H1 (cell line): ENCODE measurements at regions not wholly inside any gene's neighbourhood (a gene's known extent, or its start where the extent isn't known, plus 50 kb on each side); places are given as distances from the start of the nearest gene placed in this dataset.

ENCODE experiments used
- CTCF ChIA-PET: fragments of 300-600 bp; sonication (Branson Sonifier 250); formaldehyde crosslinking; loops from one replicate; lab custom pipeline; 2021; ENCODE audit not compliant: partially characterized antibody; lab: Charles Lee
- POLR2A ChIA-PET: fragments of 300-600 bp; sonication (Branson Sonifier 250); formaldehyde crosslinking; loops from one replicate; lab custom pipeline; 2021; ENCODE audit warnings: inconsistent platforms; ENCODE audit not compliant: partially characterized antibody; lab: Charles Lee
- DNase-seq, 2 experiments: peaks; one replicate each; pipeline versions ENCODE4 v3.0.0 to v3.0.0-alpha.2; 2010 to 2022; ENCODE audit warnings: low spot score in 2 of 2, low read depth in 1 of 2, mixed read lengths in 1 of 2
- FAIRE-seq: peaks from 2 replicates; lab custom pipeline; 2011; peaks lifted over from hg19 to GRCh38; lab: Jason Lieb, UNC
- H2AFZ ChIP-seq: 2 replicates; pipeline ENCODE4 v1.8.1; 2012; ENCODE audit warnings: low read length, inconsistent platforms
- H2AK5ac ChIP-seq: 2 replicates; pipeline ENCODE4 v1.6.1; 2013; ENCODE audit warnings: low read depth, low read length
- H2BK120ac ChIP-seq: replicated peaks from 2 replicates; pipeline ENCODE3; 2013; ENCODE audit warnings: low read depth, low read length, inconsistent platforms
- H2BK12ac ChIP-seq: 2 replicates; pipeline ENCODE4 v1.6.1; 2013; ENCODE audit warnings: low read depth, low read length
- H2BK15ac ChIP-seq: 2 replicates; pipeline ENCODE4 v1.6.1; 2013; ENCODE audit warnings: low read length
- H2BK20ac ChIP-seq: 2 replicates; pipeline ENCODE4 v1.6.1; 2013; ENCODE audit warnings: low read length
- H2BK5ac ChIP-seq: 2 replicates; pipeline ENCODE4 v1.6.1; 2013; ENCODE audit warnings: low read depth, low read length
- H3K14ac ChIP-seq: 2 replicates; pipeline ENCODE4 v1.6.1; 2013; ENCODE audit warnings: inconsistent platforms; ENCODE audit not compliant: insufficient read length
- H3K18ac ChIP-seq: 2 replicates; pipeline ENCODE4 v1.6.1; 2013; ENCODE audit warnings: low read length; ENCODE audit errors: extremely low read depth
- H3K23ac ChIP-seq: 2 replicates; pipeline ENCODE4 v1.6.1; 2013; ENCODE audit warnings: inconsistent platforms; ENCODE audit not compliant: insufficient read length
- H3K23me2 ChIP-seq: 2 replicates; pipeline ENCODE4 v1.6.1; 2013; ENCODE audit warnings: low read depth, low read length
- H3K27ac ChIP-seq: 2 replicates; pipeline ENCODE4 v1.6.1; 2011; ENCODE audit warnings: low read depth, low read length, inconsistent platforms
- H3K27me3 ChIP-seq, 4 experiments: replicated peaks in 1 of 4; 1 replicate in 1 of 4; 2 replicates in 3 of 4; pipeline versions ENCODE4 v1.6.1 to v1.8.1; 2011 to 2013; ENCODE audit warnings: low read length in 3 of 4, mild to moderate bottlenecking in 3 of 4, inconsistent platforms in 2 of 4, mixed read lengths in 2 of 4, moderate library complexity in 1 of 4; ENCODE audit not compliant: control insufficient read depth in 3 of 4, insufficient read depth in 3 of 4; ENCODE audit errors: extremely low read depth in 1 of 4
- H3K36me3 ChIP-seq, 4 experiments: 2 replicates each; pipeline versions ENCODE4 v1.6.1 to v1.8.1; 2011 to 2013; ENCODE audit warnings: mild to moderate bottlenecking in 4 of 4, low read length in 3 of 4, moderate library complexity in 2 of 4, control low read depth in 1 of 4, inconsistent platforms in 1 of 4; ENCODE audit not compliant: insufficient read depth in 4 of 4, control insufficient read depth in 2 of 4
- H3K4ac ChIP-seq: replicated peaks from 2 replicates; pipeline ENCODE3; 2013; ENCODE audit warnings: low read length, low read depth, mixed read lengths, inconsistent platforms; ENCODE audit not compliant: insufficient read length
- H3K4me1 ChIP-seq, 4 experiments: replicated peaks in 1 of 4; 1 replicate in 1 of 4; 2 replicates in 3 of 4; pipeline versions ENCODE4 v1.6.1 to v1.8.1; 2011 to 2013; ENCODE audit warnings: low read length in 3 of 4, inconsistent platforms in 2 of 4, mixed read lengths in 1 of 4; ENCODE audit not compliant: insufficient read depth in 4 of 4, control insufficient read depth in 3 of 4
- H3K4me2 ChIP-seq, 2 experiments: 2 replicates each; pipeline versions ENCODE4 v1.6.1 to v1.8.1; 2011 to 2013; ENCODE audit warnings: low read depth in 2 of 2, low read length in 2 of 2, control low read depth in 1 of 2, inconsistent platforms in 1 of 2, mild to moderate bottlenecking in 1 of 2; ENCODE audit not compliant: insufficient read depth in 1 of 2
- H3K4me3 ChIP-seq, 4 experiments: fragments of 200-600, 300-600 bp in 1 of 4; sonication (generic), shearing (Covaris generic), sonication (Bioruptor Twin) in 1 of 4; 2 replicates each; pipeline versions ENCODE4 v1.5.1 to v1.8.1; 2011 to 2016; ENCODE audit warnings: low read length in 4 of 4, low read depth in 3 of 4, control low read depth in 2 of 4, inconsistent platforms in 2 of 4, mild to moderate bottlenecking in 2 of 4, mixed read lengths in 1 of 4, moderate library complexity in 1 of 4; ENCODE audit not compliant: insufficient read depth in 2 of 4; ENCODE audit errors: extremely low read depth in 1 of 4
- H3K56ac ChIP-seq: replicated peaks from 2 replicates; pipeline ENCODE3; 2013; ENCODE audit warnings: low read depth, mild to moderate bottlenecking, mixed read lengths, low read length, inconsistent platforms; ENCODE audit not compliant: insufficient read length
- H3K79me1 ChIP-seq: 2 replicates; pipeline ENCODE4 v1.6.1; 2013; ENCODE audit warnings: low read depth, low read length, control low read depth
- H3K79me2 ChIP-seq, 2 experiments: 2 replicates each; pipeline versions ENCODE4 v1.6.1 to v1.8.1; 2012 to 2013; ENCODE audit warnings: low read length in 2 of 2, mild to moderate bottlenecking in 2 of 2, inconsistent platforms in 1 of 2; ENCODE audit not compliant: insufficient read depth in 2 of 2, control insufficient read depth in 1 of 2
- H3K9ac ChIP-seq, 4 experiments: replicated peaks in 1 of 4; 1 replicate in 1 of 4; 2 replicates in 3 of 4; pipeline versions ENCODE4 v1.6.1 to v1.8.1; 2011 to 2013; ENCODE audit warnings: low read depth in 3 of 4, low read length in 3 of 4, control low read depth in 2 of 4, mild to moderate bottlenecking in 2 of 4, moderate library complexity in 2 of 4, inconsistent platforms in 1 of 4; ENCODE audit errors: extremely low read depth in 1 of 4
- H3K9me3 ChIP-seq, 2 experiments: 2 replicates each; pipeline versions ENCODE4 v1.6.1 to v1.8.1; 2012 to 2013; ENCODE audit warnings: mild to moderate bottlenecking in 2 of 2, moderate library complexity in 2 of 2, control low read depth in 1 of 2, inconsistent platforms in 1 of 2, low read depth in 1 of 2, low read length in 1 of 2, mixed read lengths in 1 of 2; ENCODE audit not compliant: insufficient read depth in 2 of 2
- H4K20me1 ChIP-seq, 2 experiments: replicated peaks in 1 of 2; 2 replicates each; pipeline versions ENCODE3 to v1.8.1; 2011 to 2013; ENCODE audit warnings: inconsistent platforms in 2 of 2, low read length in 2 of 2, mild to moderate bottlenecking in 1 of 2; ENCODE audit not compliant: insufficient read depth in 2 of 2, control insufficient read depth in 1 of 2
- H4K5ac ChIP-seq: 2 replicates; pipeline ENCODE4 v1.6.1; 2013; ENCODE audit warnings: low read length, low read depth, mixed read lengths, inconsistent platforms; ENCODE audit not compliant: insufficient read length
- H4K8ac ChIP-seq: 2 replicates; pipeline ENCODE4 v1.8.0; 2013; ENCODE audit warnings: mild to moderate bottlenecking, moderate library complexity, low read length, inconsistent platforms; ENCODE audit not compliant: insufficient read depth; ENCODE audit errors: extremely low read depth
- H4K91ac ChIP-seq: replicated peaks from 2 replicates; pipeline ENCODE3; 2013; ENCODE audit warnings: low read length, mixed read lengths, inconsistent platforms; ENCODE audit not compliant: insufficient read length
- ATF2 ChIP-seq: IDR thresholded peaks from 2 replicates; pipeline ENCODE4 v1.6.1; 2012; ENCODE audit warnings: low read length, inconsistent platforms
- CBX8 ChIP-seq: fragments of 300-800, 300-1000 bp; sonication (generic); IDR thresholded peaks from 2 replicates; pipeline ENCODE4 v1.7.1; 2016; ENCODE audit warnings: low read depth, low read length, borderline replicate concordance
- HDAC2 ChIP-seq, 2 experiments: fragments of 300-600 bp in 1 of 2; sonication (generic) in 1 of 2; IDR thresholded peaks; 2 replicates each; pipeline ENCODE4 v1.6.1; 2011 to 2012; ENCODE audit warnings: low read depth in 2 of 2, low read length in 2 of 2, mild to moderate bottlenecking in 2 of 2, moderate library complexity in 2 of 2, borderline replicate concordance in 1 of 2, inconsistent platforms in 1 of 2
- PHF8 ChIP-seq: fragments of 200-600 bp; sonication (generic); conservative IDR thresholded peaks from 2 replicates; pipeline ENCODE4 v1.7.1; 2012; ENCODE audit warnings: low read depth, mild to moderate bottlenecking, inconsistent platforms, low read length, moderate library complexity
- RXRA ChIP-seq: IDR thresholded peaks from 2 replicates; pipeline ENCODE4 v1.6.1; 2011; ENCODE audit warnings: low read depth, mild to moderate bottlenecking, low read length, moderate library complexity; ENCODE audit not compliant: insufficient read depth
- WGBS, 2 experiments: shearing (Covaris generic) in 1 of 2; methylation state at CpG; one replicate each; pipeline versions ENCODE4 v1.1.6 to v1.1.7; 2013 to 2015; ENCODE audit warnings: low lambda C conversion rate in 2 of 2, mixed read lengths in 2 of 2, inconsistent platforms in 1 of 2, low coverage in 1 of 2, missing lambda C conversion rate in 1 of 2; ENCODE audit not compliant: insufficient replicate concordance in 2 of 2, insufficient coverage in 1 of 2, insufficient read length in 1 of 2; ENCODE audit errors: extremely low coverage in 1 of 2, missing lambda C conversion rate in 1 of 2; 5-methylcytosine and 5-hydroxymethylcytosine counted together

- Histone ChIP-seq H2AK5ac (no peak overlapping the region), H3K27me3 (peaks cover 0 to 1% (median 0%) of the 10 kb centered on the region in 4 experiments; a peak in 1 of 7 replicates), H3K23me2 (no peaks in the 10 kb centered on the region), H3K79me1 (no peaks in the 10 kb centered on the region), H3K4me2 (no peak overlapping the region), H3K56ac (no peak overlapping the region), H3K9ac (no peak overlapping the region), H3K4ac (no peak overlapping the region), H3K79me2 (no peaks in the 10 kb centered on the region), H4K8ac (no peak overlapping the region), H3K18ac (no peak overlapping the region; the same call in 1 of the 2 replicates), H3K27ac (no peak overlapping the region), H4K91ac (no peak overlapping the region), H3K4me1 (no peaks in the 10 kb centered on the region), H4K5ac (no peak overlapping the region), H2BK120ac (no peak overlapping the region), H4K20me1 (no peaks in the 10 kb centered on the region), H3K14ac (no peak overlapping the region), H2BK12ac (no peak overlapping the region), H2BK5ac (no peak overlapping the region), H2BK20ac (no peak overlapping the region), H3K4me3 (no peak overlapping the region), H2BK15ac (no peak overlapping the region), H3K9me3 (no peaks in the 10 kb centered on the region), H3K23ac (no peak overlapping the region), H3K36me3 (no peaks in the 10 kb centered on the region), H2AFZ (no peak overlapping the region)
- FAIRE-seq = no peak
- ChIA-PET POLR2A (no interaction called here), CTCF (interaction anchor here (1.3 kb wide), 1 partner anchor 136 kb away, joined by 3 read pairs; no protein-coding TSS in a partner anchor)
- WGBS, 2 experiments = 100% methylated on average over 1 of the region's 1 CpG; no CpG with 5 or more reads in 1 of the 2 experiments
- no peak for TF ChIP-seq PHF8
- TF ChIP-seq HDAC2 (IDR thresholded peaks at IDR 0.05; ENCODE audit: borderline replicate concordance in 1 of 2, low read depth in 2 of 2, low read length in 2 of 2) = no peak
- TF ChIP-seq ATF2 = no peak
- no peak for TF ChIP-seq RXRA
- no peak for TF ChIP-seq CBX8
- DNase-seq = no peak
These were observed 1673.9 kb upstream of the SEL1L start for GRCh38 chr14:83207550-83207949.
